ENCODE measurements at regions not wholly inside any gene's neighbourhood (a gene's known extent, or its start where the extent isn't known, plus 50 kb on each side); places are given as distances from the start of the nearest gene placed in this dataset.
"Not testable (repeated sequence)": the region's sequence is repeated elsewhere in the genome, so short reads cannot be mapped to it uniquely, and the experiment has no call there.

- DNase-seq = no peak
These were observed 310.5 kb upstream of the PRR16 start for GRCh38 chr5:120153551-120153950.

- DNase-seq = no peak
These were observed 308.2 kb upstream of the PRR16 start for GRCh38 chr5:120155873-120156272.

- DNase-seq = no peak
These were observed 305.9 kb upstream of the PRR16 start for GRCh38 chr5:120158211-120158610.

- no peak for DNase-seq
These were observed 304.9 kb upstream of the PRR16 start for GRCh38 chr5:120159155-120159554.

- no peak for DNase-seq
These were observed 303.8 kb upstream of the PRR16 start for GRCh38 chr5:120160124-120160895.

GRCh38 chr5:120162321-120162720 is 301.8 kb upstream of the PRR16 start:
- no peak for DNase-seq

- no peak for DNase-seq
These were observed 300.1 kb upstream of the PRR16 start for GRCh38 chr5:120164037-120164436.

GRCh38 chr5:120164986-120165385 is 299.1 kb upstream of the PRR16 start:
- no peak for DNase-seq

GRCh38 chr5:120173125-120173524 is 291.0 kb upstream of the PRR16 start:
- DNase-seq = no peak

GRCh38 chr5:120174089-120174488 is 290.0 kb upstream of the PRR16 start:
- DNase-seq = no peak

- not testable (repeated sequence) for DNase-seq
These were observed 282.9 kb upstream of the PRR16 start for GRCh38 chr5:120181238-120181637.

- not testable (repeated sequence) for DNase-seq
These were observed 269.4 kb upstream of the PRR16 start for GRCh38 chr5:120194650-120195049.

- DNase-seq = no peak
These were observed 264.5 kb upstream of the PRR16 start for GRCh38 chr5:120199559-120199958.

GRCh38 chr5:120207129-120207528 is 257.0 kb upstream of the PRR16 start:
- no peak for DNase-seq

GRCh38 chr5:120217001-120217400 is 247.1 kb upstream of the PRR16 start:
- DNase-seq = no peak

GRCh38 chr5:120219988-120220387 is 244.1 kb upstream of the PRR16 start:
- no peak for DNase-seq

GRCh38 chr5:120225524-120225923 is 238.6 kb upstream of the PRR16 start:
- DNase-seq = no peak

- no peak for DNase-seq
These were observed 235.7 kb upstream of the PRR16 start for GRCh38 chr5:120228262-120229031.

- no peak for DNase-seq
These were observed 235.1 kb upstream of the PRR16 start for GRCh38 chr5:120229036-120229435.

GRCh38 chr5:120231563-120231962 is 232.5 kb upstream of the PRR16 start:
- DNase-seq = no peak

- DNase-seq = no peak
These were observed 227.7 kb upstream of the PRR16 start for GRCh38 chr5:120236360-120236759.

- DNase-seq = no peak
These were observed 225.0 kb upstream of the PRR16 start for GRCh38 chr5:120239086-120239485.

GRCh38 chr5:120240706-120241105 is 223.4 kb upstream of the PRR16 start:
- DNase-seq = no peak

- no peak for DNase-seq
These were observed 222.7 kb upstream of the PRR16 start for GRCh38 chr5:120241400-120241799.
